ENCODE measurements at regions not wholly inside any gene's neighbourhood (a gene's known extent, or its start where the extent isn't known, plus 50 kb on each side); places are given as distances from the start of the nearest gene placed in this dataset.

- no peak for DNase-seq (ENCODE audit: low spot score)
These were observed 191.1 kb downstream of the TTLL2 start for GRCh38 chr6:167515873-167516507.

- no peak for DNase-seq (ENCODE audit: low spot score)
These were observed 192.5 kb downstream of the TTLL2 start for GRCh38 chr6:167517254-167517916.

GRCh38 chr6:167523426-167523825 is 198.5 kb downstream of the TTLL2 start:
- no peak for DNase-seq (ENCODE audit: low spot score)

- no peak for DNase-seq (ENCODE audit: low spot score)
These were observed 199.6 kb downstream of the TTLL2 start for GRCh38 chr6:167524261-167525111.

GRCh38 chr6:167525774-167526173 is 200.9 kb downstream of the TTLL2 start:
- DNase-seq (ENCODE audit: low spot score), result no peak

GRCh38 chr6:167526465-167527368 is 201.8 kb downstream of the TTLL2 start:
- DNase-seq (ENCODE audit: low spot score), result no peak

GRCh38 chr6:167528239-167528638 is 203.4 kb downstream of the TTLL2 start:
- DNase-seq (ENCODE audit: low spot score), result no peak

- no peak for DNase-seq (ENCODE audit: low spot score)
These were observed 204.1 kb downstream of the TTLL2 start for GRCh38 chr6:167528976-167529375.

- DNase-seq (ENCODE audit: low spot score), result no peak
These were observed 204.8 kb downstream of the TTLL2 start for GRCh38 chr6:167529444-167530335.

GRCh38 chr6:167530951-167531350 is 206.1 kb downstream of the TTLL2 start:
- no peak for DNase-seq (ENCODE audit: low spot score)

GRCh38 chr6:167532410-167533288 is 207.8 kb downstream of the TTLL2 start:
- DNase-seq (ENCODE audit: low spot score), result no peak

GRCh38 chr6:167533851-167534250 is 209.0 kb downstream of the TTLL2 start:
- peak; percentile 56 for DNase-seq (ENCODE audit: low spot score)

GRCh38 chr6:167537816-167538215 is 212.9 kb downstream of the TTLL2 start:
- no peak for DNase-seq (ENCODE audit: low spot score)

- DNase-seq (ENCODE audit: low spot score), result no peak
These were observed 213.9 kb downstream of the TTLL2 start for GRCh38 chr6:167538746-167539145.

- no peak for DNase-seq (ENCODE audit: low spot score)
These were observed 215.9 kb downstream of the TTLL2 start for GRCh38 chr6:167540796-167541195.

- DNase-seq (ENCODE audit: low spot score), result no peak
These were observed 216.7 kb downstream of the TTLL2 start for GRCh38 chr6:167541544-167541943.

- no peak for DNase-seq (ENCODE audit: low spot score)
These were observed 219.0 kb downstream of the TTLL2 start for GRCh38 chr6:167543602-167544497.

- no peak for DNase-seq (ENCODE audit: low spot score)
These were observed 221.9 kb downstream of the TTLL2 start for GRCh38 chr6:167546611-167547327.

Measured in HuH-7 (cell line).